LNCaP clone FGC (cell line): ENCODE measurements at regions not wholly inside any gene's neighbourhood (a gene's known extent, or its start where the extent isn't known, plus 50 kb on each side); places are given as distances from the start of the nearest gene placed in this dataset.

Experiments
- DNase-seq: peaks from one replicate; pipeline ENCODE4 v3.0.0-alpha.2; 2011; ENCODE audit warnings: low read depth
- H3K4me3 ChIP-seq: 2 replicates; pipeline ENCODE4 v1.5.1; 2011; ENCODE audit warnings: mild to moderate bottlenecking, low read depth, low read length, control low read depth
- CTCF ChIP-seq: IDR thresholded peaks from 2 replicates; pipeline ENCODE4 v1.5.1; 2012; ENCODE audit warnings: mild to moderate bottlenecking; ENCODE audit not compliant: control insufficient read depth, insufficient read depth; ENCODE audit errors: extremely low read depth

- DNase-seq, result no peak
- no peak for TF ChIP-seq CTCF
Measured at GRCh38 chr2:41881249-41881648, 166.6 kb upstream of the PKDCC start.

GRCh38 chr2:41884718-41885117 lies 163.1 kb upstream of the PKDCC start:
- DNase-seq, result no peak
- H3K4me3 ChIP-seq, result no peak overlapping the region
- no peak for TF ChIP-seq CTCF

More at GRCh38 chr2:41881249-41881648, 166.6 kb upstream of the PKDCC start:
- H3K4me3 ChIP-seq, result no peak overlapping the region

GRCh38 chr2:41886145-41886664 lies 161.6 kb upstream of the PKDCC start:
- DNase-seq, result no peak
- no peak for TF ChIP-seq CTCF
- H3K4me3 ChIP-seq, result no peak overlapping the region

GRCh38 chr2:41886757-41887156 lies 161.1 kb upstream of the PKDCC start:
- no peak for TF ChIP-seq CTCF
- DNase-seq, result no peak
- no peak overlapping the region for H3K4me3 ChIP-seq

GRCh38 chr2:41890341-41890740 lies 157.5 kb upstream of the PKDCC start:
- DNase-seq, result no peak
- no peak for TF ChIP-seq CTCF
- no peak overlapping the region for H3K4me3 ChIP-seq

- no peak for TF ChIP-seq CTCF
Measured at GRCh38 chr2:41892476-41892875, 155.3 kb upstream of the PKDCC start.

More at GRCh38 chr2:41892476-41892875, 155.3 kb upstream of the PKDCC start:
- DNase-seq, result no peak
- no peak overlapping the region for H3K4me3 ChIP-seq
